Astrocyte (in vitro differentiated cells and primary cell): ENCODE measurements at regions not wholly inside any gene's neighbourhood (a gene's known extent, or its start where the extent isn't known, plus 50 kb on each side); places are given as distances from the start of the nearest gene placed in this dataset.

Source experiments
- EZH2 ChIP-seq: IDR thresholded peaks from 2 replicates; pipeline ENCODE4 v1.6.1; 2012; ENCODE audit warnings: mild to moderate bottlenecking, low read length, inconsistent platforms; ENCODE audit not compliant: insufficient read depth
- TF ChIP-seq, protein P1 (sequence below): IDR thresholded peaks from 2 replicates; pipeline ENCODE4 v1.5.1; 2011; ENCODE audit warnings: low read depth, mild to moderate bottlenecking, inconsistent platforms, low read length, moderate library complexity; ENCODE audit not compliant: insufficient read depth

DNA sequence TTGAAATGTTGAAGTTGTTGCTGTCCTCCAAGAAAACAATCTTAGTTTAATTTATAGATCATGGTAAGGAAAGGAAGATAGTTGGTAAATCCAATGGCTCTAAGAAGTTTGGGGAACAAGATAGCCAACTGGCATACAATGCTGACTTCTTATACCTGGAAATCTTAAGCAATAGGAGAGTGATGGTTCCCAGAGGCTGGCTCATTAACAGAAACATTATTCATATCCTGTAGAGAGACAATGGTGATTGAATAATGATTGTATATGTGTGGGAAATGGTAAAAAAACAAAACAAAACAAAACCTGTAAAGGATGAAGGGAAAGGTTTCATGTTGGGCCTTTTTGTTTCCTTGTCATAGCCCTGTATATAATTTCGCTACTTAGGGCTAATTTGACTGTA lies 174.9 kb upstream of the CTSO start:
- TF ChIP-seq, protein P1, sequence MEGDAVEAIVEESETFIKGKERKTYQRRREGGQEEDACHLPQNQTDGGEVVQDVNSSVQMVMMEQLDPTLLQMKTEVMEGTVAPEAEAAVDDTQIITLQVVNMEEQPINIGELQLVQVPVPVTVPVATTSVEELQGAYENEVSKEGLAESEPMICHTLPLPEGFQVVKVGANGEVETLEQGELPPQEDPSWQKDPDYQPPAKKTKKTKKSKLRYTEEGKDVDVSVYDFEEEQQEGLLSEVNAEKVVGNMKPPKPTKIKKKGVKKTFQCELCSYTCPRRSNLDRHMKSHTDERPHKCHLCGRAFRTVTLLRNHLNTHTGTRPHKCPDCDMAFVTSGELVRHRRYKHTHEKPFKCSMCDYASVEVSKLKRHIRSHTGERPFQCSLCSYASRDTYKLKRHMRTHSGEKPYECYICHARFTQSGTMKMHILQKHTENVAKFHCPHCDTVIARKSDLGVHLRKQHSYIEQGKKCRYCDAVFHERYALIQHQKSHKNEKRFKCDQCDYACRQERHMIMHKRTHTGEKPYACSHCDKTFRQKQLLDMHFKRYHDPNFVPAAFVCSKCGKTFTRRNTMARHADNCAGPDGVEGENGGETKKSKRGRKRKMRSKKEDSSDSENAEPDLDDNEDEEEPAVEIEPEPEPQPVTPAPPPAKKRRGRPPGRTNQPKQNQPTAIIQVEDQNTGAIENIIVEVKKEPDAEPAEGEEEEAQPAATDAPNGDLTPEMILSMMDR: no peak
- TF ChIP-seq EZH2: no peak
